GM06990 (cell line): ENCODE measurements at regions not wholly inside any gene's neighbourhood (a gene's known extent, or its start where the extent isn't known, plus 50 kb on each side); places are given as distances from the start of the nearest gene placed in this dataset.

Experiments used
- DNase-seq: peaks from one replicate; pipeline ENCODE4 v3.0.0-alpha.2; 2011; ENCODE audit not compliant: insufficient read length; ENCODE audit errors: extremely low read depth
- H3K27me3 ChIP-seq: replicated peaks from 2 replicates; pipeline ENCODE4 v1.6.0; 2011; ENCODE audit warnings: low read length; ENCODE audit not compliant: control insufficient read depth, insufficient read depth
- H3K36me3 ChIP-seq: 2 replicates; pipeline ENCODE4 v1.5.1; 2011; ENCODE audit warnings: low read length; ENCODE audit not compliant: control insufficient read depth, insufficient read depth
- H3K4me3 ChIP-seq: replicated peaks from 2 replicates; pipeline ENCODE4 v1.5.1; 2011; ENCODE audit warnings: low read depth, mild to moderate bottlenecking, control low read depth, low read length
- CTCF ChIP-seq: IDR thresholded peaks from 2 replicates; pipeline ENCODE4 v1.5.1; 2011; ENCODE audit warnings: low read length, control low read depth, mild to moderate bottlenecking, inconsistent platforms; ENCODE audit not compliant: insufficient read depth, poor library complexity, severe bottlenecking

DNA sequence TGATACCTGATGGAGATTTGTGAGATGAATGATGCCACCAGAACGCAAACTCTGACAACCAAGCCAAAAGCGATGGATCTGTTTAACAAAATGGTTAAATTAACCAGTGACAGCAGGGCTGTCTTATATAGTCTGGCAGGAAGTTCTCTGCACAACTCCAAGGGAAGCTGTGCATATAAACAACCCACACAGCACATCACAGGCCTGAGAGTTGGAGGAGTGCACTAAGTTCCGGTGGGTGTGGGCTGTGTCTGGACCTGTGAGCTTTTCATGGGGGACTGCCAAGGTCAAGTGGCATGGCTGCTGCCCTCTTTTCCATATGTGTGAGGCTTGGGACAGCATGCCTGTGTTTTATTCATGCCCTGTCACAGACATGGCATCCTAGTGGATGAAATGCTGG, 414.6 kb upstream of the TRIB2 start:
- H3K36me3 ChIP-seq, result no peaks in the 10 kb centered on the region
- H3K4me3 ChIP-seq, result no peak overlapping the region
- no peak for TF ChIP-seq CTCF
- no peak for DNase-seq
- H3K27me3 ChIP-seq, result no peaks in the 10 kb centered on the region

DNA sequence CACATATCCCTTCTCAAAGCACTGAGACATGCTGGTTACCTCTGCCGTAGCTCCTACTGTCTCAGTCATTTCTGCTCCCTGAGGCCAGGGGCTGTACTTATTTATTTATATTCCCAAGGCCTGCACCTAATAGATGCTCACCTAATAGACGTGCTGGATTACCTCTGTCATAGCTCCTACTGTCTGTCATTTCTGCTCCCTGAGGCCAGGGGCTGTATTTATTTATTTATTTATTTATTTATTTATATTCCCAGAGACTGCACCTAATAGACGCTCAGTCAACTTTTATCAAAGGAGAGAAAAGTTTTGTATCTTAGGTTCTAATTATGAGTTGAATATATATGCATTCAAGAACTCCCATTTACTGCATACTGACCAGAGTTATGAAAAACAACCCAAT, 414.0 kb upstream of the TRIB2 start:
- Histone ChIP-seq H3K36me3 (no peaks in the 10 kb centered on the region), H3K27me3 (no peaks in the 10 kb centered on the region), H3K4me3 (no peak overlapping the region)
- no peak for DNase-seq
- TF ChIP-seq CTCF, result no peak

- no peaks in the 10 kb centered on the region for H3K27me3 ChIP-seq
- TF ChIP-seq CTCF, result no peak
- no peak overlapping the region for H3K4me3 ChIP-seq
- H3K36me3 ChIP-seq, result no peaks in the 10 kb centered on the region
- DNase-seq, result peak; percentile 28
Observed at GRCh38 chr2:12303181-12304030, 413.3 kb upstream of the TRIB2 start.

DNA sequence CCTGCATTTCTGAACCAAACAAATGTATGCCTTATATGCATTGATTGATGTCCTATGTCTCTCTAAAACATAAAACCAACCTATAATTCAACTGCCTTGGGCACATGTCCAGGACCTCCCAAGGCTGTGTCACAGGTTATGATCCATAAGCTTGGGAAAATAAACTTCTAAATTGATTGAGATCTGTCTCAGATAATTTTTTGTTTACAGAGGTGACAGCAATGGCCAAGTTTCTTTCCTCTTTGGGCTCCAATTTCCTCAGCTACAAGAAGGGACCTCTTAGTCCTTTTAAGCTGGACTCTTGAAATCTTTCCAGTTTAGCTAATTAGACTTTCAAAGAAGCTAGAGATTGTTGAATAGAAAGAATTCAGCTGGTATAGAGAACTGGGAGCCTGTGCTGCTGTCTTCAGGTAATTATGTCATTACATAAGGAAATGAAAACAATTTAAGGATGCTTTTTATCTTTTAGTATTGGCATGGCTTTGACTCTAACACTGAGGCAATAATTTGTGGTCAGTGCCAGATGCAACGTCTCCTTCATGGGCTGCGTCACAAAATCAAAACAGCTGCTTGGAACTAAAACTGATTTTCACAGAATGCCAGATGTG, 412.1 kb upstream of the TRIB2 start:
- no peak for DNase-seq
- no peak overlapping the region for H3K4me3 ChIP-seq
- TF ChIP-seq CTCF, result no peak
- H3K36me3 ChIP-seq, result no peaks in the 10 kb centered on the region
- no peaks in the 10 kb centered on the region for H3K27me3 ChIP-seq

DNA sequence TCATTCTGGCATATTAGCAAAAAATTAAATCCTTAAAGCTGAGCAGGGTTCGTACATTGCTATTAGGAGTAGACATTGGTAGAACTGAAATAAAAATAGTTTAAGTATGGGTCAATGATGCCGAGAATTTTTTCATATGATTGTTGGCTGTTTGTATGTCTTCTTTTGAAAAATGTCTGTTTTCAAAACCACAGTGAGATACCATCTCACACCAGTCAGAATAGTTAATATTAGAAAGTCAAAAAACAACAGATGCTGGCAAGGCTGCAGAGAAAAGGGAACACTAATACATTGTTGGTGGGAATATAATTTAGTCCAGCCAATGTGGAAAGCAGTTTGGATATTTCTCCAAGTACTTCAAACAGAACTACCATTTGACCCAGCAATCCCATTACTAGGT, 410.8 kb upstream of the TRIB2 start:
- no peaks in the 10 kb centered on the region for H3K27me3 ChIP-seq
- TF ChIP-seq CTCF, result no peak
- no peak for DNase-seq
- no peak overlapping the region for H3K4me3 ChIP-seq
- no peaks in the 10 kb centered on the region for H3K36me3 ChIP-seq
